HEK293 (cell line): ENCODE measurements at regions not wholly inside any gene's neighbourhood (a gene's known extent, or its start where the extent isn't known, plus 50 kb on each side); places are given as distances from the start of the nearest gene placed in this dataset.

Experiments
- BCL11A ChIP-seq: fragments of 450-650 bp; formaldehyde crosslinking; IDR thresholded peaks from 2 replicates; pipeline ENCODE4 v1.5.1; 2016; ENCODE audit warnings: low read depth, missing biosample characterization, missing genetic modification characterization
- PATZ1 ChIP-seq: fragments of 450-650 bp; formaldehyde crosslinking; IDR thresholded peaks from 2 replicates; pipeline ENCODE4 v1.5.1; 2016; ENCODE audit warnings: missing biosample characterization, missing genetic modification characterization
- REST ChIP-seq: fragments of 450-650 bp; formaldehyde crosslinking; IDR thresholded peaks from 2 replicates; pipeline ENCODE4 v1.5.1; 2016; ENCODE audit warnings: missing biosample characterization, missing genetic modification characterization
- TRIM28 ChIP-seq: IDR thresholded peaks from 2 replicates; pipeline ENCODE4 v1.6.1; 2011; ENCODE audit warnings: low read length, control low read depth, borderline replicate concordance
- ZNF174 ChIP-seq: fragments of 450-650 bp; formaldehyde crosslinking; IDR thresholded peaks from 2 replicates; pipeline ENCODE4 v1.5.0; 2017; ENCODE audit warnings: missing biosample characterization, mild to moderate bottlenecking, missing genetic modification characterization
- ZNF175 ChIP-seq: fragments of 450-650 bp; formaldehyde crosslinking; IDR thresholded peaks from 2 replicates; pipeline ENCODE4 v1.5.1; 2016; ENCODE audit warnings: missing biosample characterization, missing genetic modification characterization
- ZNF23 ChIP-seq: fragments of 450-650 bp; formaldehyde crosslinking; IDR thresholded peaks from 2 replicates; pipeline ENCODE4 v1.5.1; 2016; ENCODE audit warnings: missing biosample characterization, missing genetic modification characterization, borderline replicate concordance
- ZNF423 ChIP-seq: fragments of 450-650 bp; formaldehyde crosslinking; IDR thresholded peaks from 2 replicates; pipeline ENCODE4 v1.5.1; 2016; ENCODE audit warnings: missing biosample characterization, missing genetic modification characterization
- ZNF501 ChIP-seq: fragments of 450-650 bp; formaldehyde crosslinking; IDR thresholded peaks from 2 replicates; pipeline ENCODE4 v1.5.1; 2016; ENCODE audit warnings: missing biosample characterization, missing genetic modification characterization
- ZNF785 ChIP-seq: fragments of 450-650 bp; formaldehyde crosslinking; IDR thresholded peaks from 2 replicates; pipeline ENCODE4 v1.5.1; 2016; ENCODE audit warnings: missing biosample characterization, missing genetic modification characterization
- ZNF792 ChIP-seq: fragments of 450-650 bp; formaldehyde crosslinking; IDR thresholded peaks from 2 replicates; pipeline ENCODE4 v1.5.1; 2016; ENCODE audit warnings: missing biosample characterization, missing genetic modification characterization
- TF ChIP-seq, protein P1 (sequence below): fragments of 450-650 bp; formaldehyde crosslinking; IDR thresholded peaks from 2 replicates; pipeline ENCODE4 v1.5.1; 2016; ENCODE audit warnings: missing biosample characterization, missing genetic modification characterization
- TF ChIP-seq, protein P2 (sequence below): IDR thresholded peaks from 2 replicates; pipeline ENCODE4 v1.6.1; 2011; ENCODE audit warnings: mild to moderate bottlenecking, low read depth, low read length, borderline replicate concordance

DNA sequence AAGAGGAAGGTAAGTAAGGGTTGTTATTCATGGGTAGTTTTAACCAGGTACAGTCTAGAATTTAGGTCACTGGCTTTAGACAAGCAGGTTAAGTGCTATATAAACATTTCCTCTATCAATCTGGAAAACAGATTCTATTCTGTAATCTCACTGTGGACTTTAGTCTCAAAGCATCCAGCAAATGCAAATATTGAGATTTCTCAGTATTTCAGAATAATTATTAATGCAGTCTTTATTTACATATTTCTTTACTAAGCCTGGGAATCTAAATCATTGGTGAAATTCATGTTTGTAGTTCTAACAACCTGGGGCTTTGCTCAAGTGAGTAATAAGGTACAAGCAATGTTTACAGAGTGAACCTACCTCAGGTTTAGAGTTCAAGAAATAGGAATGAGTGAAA, 61.9 kb downstream of the SLC41A2 start:
- TF ChIP-seq PATZ1 (tag by site-specific recombination), result no peak
- TF ChIP-seq REST (tag by site-specific recombination), result no peak
- TF ChIP-seq ZNF174 (tag by site-specific recombination), result no peak
- TF ChIP-seq, protein P1, sequence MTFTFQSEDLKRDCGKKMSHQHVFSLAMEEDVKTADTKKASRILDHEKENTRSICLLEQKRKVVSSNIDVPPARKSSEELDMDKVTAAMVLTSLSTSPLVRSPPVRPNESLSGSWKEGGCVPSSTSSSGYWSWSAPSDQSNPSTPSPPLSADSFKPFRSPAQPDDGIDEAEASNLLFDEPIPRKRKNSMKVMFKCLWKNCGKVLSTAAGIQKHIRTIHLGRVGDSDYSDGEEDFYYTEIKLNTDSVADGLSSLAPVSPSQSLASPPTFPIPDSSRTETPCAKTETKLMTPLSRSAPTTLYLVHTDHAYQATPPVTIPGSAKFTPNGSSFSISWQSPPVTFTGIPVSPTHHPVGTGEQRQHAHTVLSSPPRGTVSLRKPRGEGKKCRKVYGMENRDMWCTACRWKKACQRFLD, result no peak
- TF ChIP-seq ZNF423, result no peak
- TF ChIP-seq BCL11A (tag by site-specific recombination), result no peak
- TF ChIP-seq ZNF785 (tag by site-specific recombination), result no peak
- no peak for TF ChIP-seq ZNF501 (tag by site-specific recombination)
- no peak for TF ChIP-seq ZNF792
- no peak for TF ChIP-seq ZNF175 (tag by site-specific recombination)
- TF ChIP-seq, protein P2, sequence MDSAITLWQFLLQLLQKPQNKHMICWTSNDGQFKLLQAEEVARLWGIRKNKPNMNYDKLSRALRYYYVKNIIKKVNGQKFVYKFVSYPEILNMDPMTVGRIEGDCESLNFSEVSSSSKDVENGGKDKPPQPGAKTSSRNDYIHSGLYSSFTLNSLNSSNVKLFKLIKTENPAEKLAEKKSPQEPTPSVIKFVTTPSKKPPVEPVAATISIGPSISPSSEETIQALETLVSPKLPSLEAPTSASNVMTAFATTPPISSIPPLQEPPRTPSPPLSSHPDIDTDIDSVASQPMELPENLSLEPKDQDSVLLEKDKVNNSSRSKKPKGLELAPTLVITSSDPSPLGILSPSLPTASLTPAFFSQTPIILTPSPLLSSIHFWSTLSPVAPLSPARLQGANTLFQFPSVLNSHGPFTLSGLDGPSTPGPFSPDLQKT, result no peak
- TF ChIP-seq ZNF23 (tag by site-specific recombination), result no peak
- no peak for TF ChIP-seq TRIM28
